ENCODE measurements at regions not wholly inside any gene's neighbourhood (a gene's known extent, or its start where the extent isn't known, plus 50 kb on each side); places are given as distances from the start of the nearest gene placed in this dataset.

DNA sequence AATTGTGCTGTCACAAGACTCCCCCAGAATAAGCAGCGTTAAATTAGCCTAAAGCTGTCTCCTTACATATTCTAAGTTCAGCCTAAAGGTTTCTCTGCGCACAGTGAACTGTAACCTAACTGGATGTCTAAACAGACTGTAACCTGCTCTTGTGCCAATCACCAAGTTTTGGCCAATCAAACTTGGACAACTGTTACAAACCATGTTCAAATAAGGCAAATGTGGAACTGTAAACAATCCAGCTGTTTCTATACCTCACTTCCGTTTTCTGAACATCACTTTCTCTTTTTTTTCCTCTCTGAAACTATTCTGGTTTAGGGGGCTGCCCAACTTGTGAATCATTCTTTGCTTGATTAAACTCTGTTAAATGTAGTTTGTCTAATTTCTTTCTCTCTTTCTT, 252.2 kb upstream of the HABP2 start:
- CTCF ChIA-PET: no interaction called here
- H3K27me3 ChIP-seq (ENCODE audit: control insufficient read depth, insufficient read depth, low read length): peaks cover 2% of the 10 kb centered on the region; the same call in 1 of the 2 replicates
- no peaks in the 10 kb centered on the region for H3K36me3 ChIP-seq (ENCODE audit: control insufficient read depth, insufficient read depth, low read length)
- H3K9me3 ChIP-seq (ENCODE audit: control insufficient read depth, insufficient read depth, low read depth, low read length): no peaks in the 10 kb centered on the region
- POLR2A ChIA-PET: no interaction called here
- H3K27ac ChIP-seq (ENCODE audit: low read length): no peak overlapping the region
- DNase-seq (ENCODE audit: low read depth, low spot score) (no peak), ATAC-seq (no peak)
- H3K4me1 ChIP-seq (ENCODE audit: control insufficient read depth, insufficient read depth, low read length): no peaks in the 10 kb centered on the region
- BruUV-seq (replicated peaks): no TSS peak
- intact Hi-C loops (cut with micrococcal nuclease; ENCODE audit: unreplicated experiment): no loop called here
- in situ Hi-C loops (cut with HindIII; ENCODE audit: low pct_unique_long_range_greater_than_20kb, low sequenced_read_pairs): no loop called here
- TF ChIP-seq, protein P1, sequence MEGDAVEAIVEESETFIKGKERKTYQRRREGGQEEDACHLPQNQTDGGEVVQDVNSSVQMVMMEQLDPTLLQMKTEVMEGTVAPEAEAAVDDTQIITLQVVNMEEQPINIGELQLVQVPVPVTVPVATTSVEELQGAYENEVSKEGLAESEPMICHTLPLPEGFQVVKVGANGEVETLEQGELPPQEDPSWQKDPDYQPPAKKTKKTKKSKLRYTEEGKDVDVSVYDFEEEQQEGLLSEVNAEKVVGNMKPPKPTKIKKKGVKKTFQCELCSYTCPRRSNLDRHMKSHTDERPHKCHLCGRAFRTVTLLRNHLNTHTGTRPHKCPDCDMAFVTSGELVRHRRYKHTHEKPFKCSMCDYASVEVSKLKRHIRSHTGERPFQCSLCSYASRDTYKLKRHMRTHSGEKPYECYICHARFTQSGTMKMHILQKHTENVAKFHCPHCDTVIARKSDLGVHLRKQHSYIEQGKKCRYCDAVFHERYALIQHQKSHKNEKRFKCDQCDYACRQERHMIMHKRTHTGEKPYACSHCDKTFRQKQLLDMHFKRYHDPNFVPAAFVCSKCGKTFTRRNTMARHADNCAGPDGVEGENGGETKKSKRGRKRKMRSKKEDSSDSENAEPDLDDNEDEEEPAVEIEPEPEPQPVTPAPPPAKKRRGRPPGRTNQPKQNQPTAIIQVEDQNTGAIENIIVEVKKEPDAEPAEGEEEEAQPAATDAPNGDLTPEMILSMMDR (IDR thresholded peaks at IDR 0.05): no peak
- TF ChIP-seq, protein P2, sequence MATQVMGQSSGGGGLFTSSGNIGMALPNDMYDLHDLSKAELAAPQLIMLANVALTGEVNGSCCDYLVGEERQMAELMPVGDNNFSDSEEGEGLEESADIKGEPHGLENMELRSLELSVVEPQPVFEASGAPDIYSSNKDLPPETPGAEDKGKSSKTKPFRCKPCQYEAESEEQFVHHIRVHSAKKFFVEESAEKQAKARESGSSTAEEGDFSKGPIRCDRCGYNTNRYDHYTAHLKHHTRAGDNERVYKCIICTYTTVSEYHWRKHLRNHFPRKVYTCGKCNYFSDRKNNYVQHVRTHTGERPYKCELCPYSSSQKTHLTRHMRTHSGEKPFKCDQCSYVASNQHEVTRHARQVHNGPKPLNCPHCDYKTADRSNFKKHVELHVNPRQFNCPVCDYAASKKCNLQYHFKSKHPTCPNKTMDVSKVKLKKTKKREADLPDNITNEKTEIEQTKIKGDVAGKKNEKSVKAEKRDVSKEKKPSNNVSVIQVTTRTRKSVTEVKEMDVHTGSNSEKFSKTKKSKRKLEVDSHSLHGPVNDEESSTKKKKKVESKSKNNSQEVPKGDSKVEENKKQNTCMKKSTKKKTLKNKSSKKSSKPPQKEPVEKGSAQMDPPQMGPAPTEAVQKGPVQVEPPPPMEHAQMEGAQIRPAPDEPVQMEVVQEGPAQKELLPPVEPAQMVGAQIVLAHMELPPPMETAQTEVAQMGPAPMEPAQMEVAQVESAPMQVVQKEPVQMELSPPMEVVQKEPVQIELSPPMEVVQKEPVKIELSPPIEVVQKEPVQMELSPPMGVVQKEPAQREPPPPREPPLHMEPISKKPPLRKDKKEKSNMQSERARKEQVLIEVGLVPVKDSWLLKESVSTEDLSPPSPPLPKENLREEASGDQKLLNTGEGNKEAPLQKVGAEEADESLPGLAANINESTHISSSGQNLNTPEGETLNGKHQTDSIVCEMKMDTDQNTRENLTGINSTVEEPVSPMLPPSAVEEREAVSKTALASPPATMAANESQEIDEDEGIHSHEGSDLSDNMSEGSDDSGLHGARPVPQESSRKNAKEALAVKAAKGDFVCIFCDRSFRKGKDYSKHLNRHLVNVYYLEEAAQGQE (IDR thresholded peaks at IDR 0.05; ENCODE audit: insufficient read depth in 1 of 2, low read depth in 2 of 2, low read length in 1 of 2): no peak
- TF ChIP-seq SIN3A (IDR thresholded peaks at IDR 0.05; ENCODE audit: borderline replicate concordance, insufficient read depth, low read depth, low read length) (no peak), TCF7L2 (IDR thresholded peaks at IDR 0.05; ENCODE audit: low read depth, low read length) (no peak)
- H3K4me3 ChIP-seq (ENCODE audit: low read depth in 2 of 2, low read length in 2 of 2): no peak overlapping the region

DNA sequence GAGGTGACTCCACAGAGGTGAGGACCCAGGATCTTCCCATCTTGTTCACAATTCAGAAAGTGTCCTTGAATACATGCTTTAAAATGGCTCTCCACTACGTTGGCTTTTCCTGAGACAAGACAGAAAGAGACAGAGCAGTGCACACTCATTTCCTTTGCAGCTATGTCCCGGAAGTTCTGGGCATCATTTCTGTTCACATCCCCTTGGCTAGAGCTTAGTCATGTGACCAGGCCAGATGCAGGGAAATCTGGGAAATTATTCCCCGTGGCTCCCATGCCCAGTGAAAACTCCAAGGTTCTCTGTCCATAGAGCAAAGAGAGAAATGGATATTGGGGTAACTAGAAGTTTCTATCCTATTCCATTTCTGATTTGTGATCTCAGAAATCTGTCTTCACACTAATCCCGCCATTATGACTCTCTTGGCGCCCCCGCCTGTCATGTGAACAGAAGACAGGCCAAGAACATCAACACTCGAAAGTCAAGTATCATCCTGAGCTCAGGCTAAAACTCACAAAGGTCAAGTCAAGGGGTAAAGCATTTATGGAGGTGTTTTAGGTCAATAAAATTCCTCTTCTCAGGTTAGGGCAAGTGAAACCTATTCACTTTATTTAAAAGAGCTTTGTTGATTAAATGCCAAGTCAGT, 251.4 kb upstream of the HABP2 start:
- intact Hi-C loops (cut with micrococcal nuclease; ENCODE audit: unreplicated experiment) (no loop called here), in situ Hi-C loops (cut with HindIII; ENCODE audit: low pct_unique_long_range_greater_than_20kb, low sequenced_read_pairs) (no loop called here)
- Histone ChIP-seq H3K27me3 (ENCODE audit: control insufficient read depth, insufficient read depth, low read length) (peaks cover 2% of the 10 kb centered on the region; the same call in 1 of the 2 replicates), H3K9me3 (ENCODE audit: control insufficient read depth, insufficient read depth, low read depth, low read length) (no peaks in the 10 kb centered on the region), H3K27ac (ENCODE audit: low read length) (no peak overlapping the region), H3K36me3 (ENCODE audit: control insufficient read depth, insufficient read depth, low read length) (no peaks in the 10 kb centered on the region), H3K4me1 (ENCODE audit: control insufficient read depth, insufficient read depth, low read length) (no peaks in the 10 kb centered on the region), H3K4me3 (ENCODE audit: low read depth in 2 of 2, low read length in 2 of 2) (no peak overlapping the region)
- CTCF ChIA-PET: no interaction called here
- ATAC-seq: no peak
- DNase-seq (ENCODE audit: low read depth, low spot score): no peak
- no TSS peak for BruUV-seq (replicated peaks)
- TF ChIP-seq, protein P2 (IDR thresholded peaks at IDR 0.05; ENCODE audit: insufficient read depth in 1 of 2, low read depth in 2 of 2, low read length in 1 of 2): no peak
- POLR2A ChIA-PET: no interaction called here
